Hematopoietic multipotent progenitor cell treated with erythropoietin and hydrocortisone succinate and interleukin-3 and kit ligand, for 6 days (in vitro differentiated cells): ENCODE measurements at regions not wholly inside any gene's neighbourhood (a gene's known extent, or its start where the extent isn't known, plus 50 kb on each side); places are given as distances from the start of the nearest gene placed in this dataset.

Source experiments
- DNase-seq: peaks from one replicate; pipeline ENCODE4 v3.0.0-alpha.2; 2015

- DNase-seq: no peak
Observed at GRCh38 chr18:42137693-42138375, 182.8 kb downstream of the PIK3C3 start.

DNA sequence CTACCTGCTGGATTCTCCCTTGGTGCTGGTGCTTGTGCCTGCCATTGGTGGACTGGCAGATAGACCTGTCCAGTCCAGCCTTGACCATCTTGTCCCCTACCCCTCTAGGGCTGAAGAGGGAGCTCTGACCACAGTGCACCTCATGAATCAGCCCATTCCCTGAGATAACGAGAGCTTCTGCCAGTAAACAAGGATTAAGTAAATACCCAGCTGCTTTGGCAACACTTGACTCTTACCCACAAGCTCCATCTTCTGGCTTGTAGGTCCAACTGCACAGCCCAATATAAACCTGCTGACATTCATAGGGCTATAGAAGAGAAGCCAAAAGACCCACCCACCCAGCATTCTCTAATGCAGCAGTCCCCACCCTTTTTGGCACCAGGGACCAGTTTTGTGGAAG, 186.4 kb downstream of the PIK3C3 start:
- peak; percentile 15 for DNase-seq

GRCh38 chr18:42155024-42155423, 200.0 kb downstream of the PIK3C3 start:
- no peak for DNase-seq

- DNase-seq: no peak
Observed at GRCh38 chr18:42156281-42156680, 201.2 kb downstream of the PIK3C3 start.

DNA sequence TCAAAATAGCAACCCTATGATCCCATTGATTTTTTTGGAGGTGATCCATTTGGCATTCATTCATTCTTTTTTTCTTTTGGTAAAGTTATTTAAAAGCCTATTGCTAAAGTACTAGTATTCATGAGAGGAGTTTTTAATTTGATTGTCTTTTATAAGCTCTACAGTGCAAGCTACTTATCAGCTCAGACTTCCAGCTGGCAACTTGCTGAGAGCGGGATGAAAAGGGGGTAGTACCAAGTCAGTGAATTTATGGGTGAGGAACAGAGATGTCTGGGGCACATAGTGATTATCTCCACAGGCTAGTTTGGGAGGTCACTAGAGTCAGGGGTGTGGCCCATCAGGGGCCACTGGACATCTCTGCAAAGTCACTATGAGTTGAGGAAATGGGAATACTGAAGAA, 202.4 kb downstream of the PIK3C3 start:
- DNase-seq: no peak

- no peak for DNase-seq
Observed at GRCh38 chr18:42157878-42158277, 202.8 kb downstream of the PIK3C3 start.

DNA sequence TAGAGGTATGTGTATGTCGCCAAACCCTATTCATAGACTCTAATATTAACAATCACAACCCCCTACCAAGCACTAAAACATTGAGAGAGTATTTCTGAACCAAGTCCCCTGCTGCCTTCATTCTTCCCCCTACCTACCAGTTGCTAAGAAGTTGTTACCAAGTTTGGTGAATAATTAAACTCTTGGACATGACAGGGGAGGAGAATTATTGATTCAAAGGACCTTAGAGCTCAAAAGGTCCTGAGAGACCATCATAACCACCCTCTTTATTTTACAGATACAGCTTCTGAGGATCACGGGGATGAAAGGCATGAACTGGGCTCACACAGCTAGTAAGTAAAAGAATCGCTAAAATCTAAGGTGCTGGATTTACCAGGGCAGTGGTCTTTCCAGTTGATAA, 204.1 kb downstream of the PIK3C3 start:
- no peak for DNase-seq

DNA sequence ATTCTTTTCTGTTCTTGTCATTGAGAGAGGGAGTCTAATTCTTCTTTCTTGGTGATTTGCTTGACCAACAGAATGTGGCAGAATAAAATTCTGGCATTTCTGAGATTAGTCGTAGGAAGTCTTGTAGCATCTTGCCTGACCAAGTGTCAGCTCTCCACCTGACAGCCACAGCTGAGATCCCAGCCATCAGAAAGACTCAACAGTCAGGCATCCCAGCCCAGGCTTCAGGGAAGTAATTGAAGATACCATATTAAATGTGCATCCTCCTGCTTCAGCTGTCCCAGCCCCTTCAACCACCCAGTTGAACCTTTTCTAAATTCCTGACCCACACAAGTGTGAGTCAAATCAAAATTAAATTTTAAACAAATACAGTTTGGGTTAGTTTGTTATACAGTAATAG, 208.3 kb downstream of the PIK3C3 start:
- DNase-seq: no peak

DNA sequence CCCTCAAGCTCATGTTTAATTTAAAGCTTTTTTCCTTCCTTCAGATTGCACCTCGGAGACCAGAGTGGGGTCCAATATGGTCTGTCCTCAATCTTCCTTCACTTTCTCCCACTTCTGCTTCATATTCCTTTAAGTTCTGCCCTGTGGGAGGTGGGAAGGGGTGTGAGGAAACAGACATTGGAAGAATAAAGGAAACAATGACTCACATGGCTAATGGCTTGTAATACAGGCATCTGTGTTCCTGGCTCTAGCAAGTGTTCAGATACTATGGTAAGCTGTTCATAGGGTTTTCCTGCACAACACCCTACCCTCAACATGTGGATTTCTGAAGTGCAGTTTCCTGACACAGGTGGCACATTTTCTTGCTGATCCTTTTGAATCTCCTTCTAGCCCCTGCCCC, 209.5 kb downstream of the PIK3C3 start:
- DNase-seq: no peak

DNA sequence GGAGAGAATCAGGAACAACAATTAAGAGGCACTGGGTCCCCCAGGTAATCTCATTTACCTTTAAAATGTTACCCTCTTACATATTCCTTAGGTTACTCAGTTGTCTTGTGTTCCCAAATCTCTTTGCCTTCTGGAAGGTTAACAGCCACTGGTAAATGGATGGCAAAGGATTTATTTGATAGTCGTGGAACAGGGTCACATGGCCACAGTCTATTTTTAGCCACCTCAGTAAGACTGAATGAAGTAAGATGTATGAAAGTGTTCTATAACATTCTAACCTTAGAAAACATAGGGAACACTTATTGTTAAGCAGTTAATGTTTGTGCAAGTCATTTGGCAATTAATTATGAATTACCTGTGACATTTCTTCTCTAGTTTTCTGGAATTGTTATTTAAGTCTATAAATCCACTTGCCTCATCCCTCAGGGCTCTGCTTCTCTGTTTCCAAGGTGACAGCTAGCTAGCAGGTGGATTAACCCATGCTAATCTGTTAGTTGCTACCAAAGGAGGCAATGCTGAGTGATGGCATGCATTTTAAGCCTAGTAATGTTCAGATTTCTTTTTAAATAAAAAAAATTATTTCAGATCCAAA, 211.0 kb downstream of the PIK3C3 start:
- no peak for DNase-seq

GRCh38 chr18:42168487-42168886, 213.5 kb downstream of the PIK3C3 start:
- no peak for DNase-seq

GRCh38 chr18:42168907-42169306, 213.9 kb downstream of the PIK3C3 start:
- DNase-seq: no peak

GRCh38 chr18:42174909-42175308, 219.9 kb downstream of the PIK3C3 start:
- DNase-seq: peak; percentile 1

DNA sequence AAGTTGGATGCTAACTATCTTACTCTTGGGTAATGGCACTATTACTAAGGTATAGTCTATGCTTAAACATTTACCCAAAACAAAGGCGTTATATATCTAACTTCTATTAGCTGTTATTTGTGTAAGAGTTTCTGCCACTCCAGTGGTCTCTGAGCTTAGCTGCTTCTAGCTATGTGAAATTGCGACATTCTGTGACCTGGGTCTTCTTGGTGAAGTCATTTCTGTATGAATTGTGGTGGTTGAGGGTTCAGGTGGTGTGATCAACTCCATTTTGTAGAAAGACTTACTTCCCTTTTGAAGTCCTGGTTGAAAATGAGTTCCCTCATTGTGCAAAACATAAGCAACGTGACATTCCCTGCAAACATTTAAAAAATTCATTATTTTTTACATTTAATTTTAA, 221.6 kb downstream of the PIK3C3 start:
- no peak for DNase-seq

GRCh38 chr18:42177390-42177789, 222.4 kb downstream of the PIK3C3 start:
- no peak for DNase-seq

GRCh38 chr18:42178376-42179080, 223.5 kb downstream of the PIK3C3 start:
- DNase-seq: no peak

- DNase-seq: no peak
Observed at GRCh38 chr18:42179542-42180121, 224.6 kb downstream of the PIK3C3 start.

DNA sequence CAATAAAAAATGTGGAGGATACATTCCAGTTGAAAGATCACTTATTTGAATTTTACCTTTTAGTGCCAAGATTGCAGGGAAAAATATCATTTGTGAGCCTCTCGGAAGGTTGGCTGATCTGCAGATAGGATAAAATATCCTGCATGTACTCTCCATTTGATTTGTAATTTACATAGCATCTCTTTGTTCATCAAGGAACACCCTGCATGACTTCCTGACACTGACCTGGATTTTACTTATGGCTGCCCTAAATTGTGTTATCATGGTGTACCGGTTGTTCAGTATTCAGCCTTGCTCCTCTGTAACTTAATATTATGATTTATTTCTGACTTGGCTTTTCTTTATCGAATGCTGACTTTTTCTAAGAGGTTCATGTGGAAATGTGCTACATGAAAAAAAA, 226.4 kb downstream of the PIK3C3 start:
- DNase-seq: no peak

GRCh38 chr18:42182728-42183700, 228.0 kb downstream of the PIK3C3 start:
- no peak for DNase-seq

- DNase-seq: no peak
Observed at GRCh38 chr18:42183746-42184145, 228.7 kb downstream of the PIK3C3 start.

DNA sequence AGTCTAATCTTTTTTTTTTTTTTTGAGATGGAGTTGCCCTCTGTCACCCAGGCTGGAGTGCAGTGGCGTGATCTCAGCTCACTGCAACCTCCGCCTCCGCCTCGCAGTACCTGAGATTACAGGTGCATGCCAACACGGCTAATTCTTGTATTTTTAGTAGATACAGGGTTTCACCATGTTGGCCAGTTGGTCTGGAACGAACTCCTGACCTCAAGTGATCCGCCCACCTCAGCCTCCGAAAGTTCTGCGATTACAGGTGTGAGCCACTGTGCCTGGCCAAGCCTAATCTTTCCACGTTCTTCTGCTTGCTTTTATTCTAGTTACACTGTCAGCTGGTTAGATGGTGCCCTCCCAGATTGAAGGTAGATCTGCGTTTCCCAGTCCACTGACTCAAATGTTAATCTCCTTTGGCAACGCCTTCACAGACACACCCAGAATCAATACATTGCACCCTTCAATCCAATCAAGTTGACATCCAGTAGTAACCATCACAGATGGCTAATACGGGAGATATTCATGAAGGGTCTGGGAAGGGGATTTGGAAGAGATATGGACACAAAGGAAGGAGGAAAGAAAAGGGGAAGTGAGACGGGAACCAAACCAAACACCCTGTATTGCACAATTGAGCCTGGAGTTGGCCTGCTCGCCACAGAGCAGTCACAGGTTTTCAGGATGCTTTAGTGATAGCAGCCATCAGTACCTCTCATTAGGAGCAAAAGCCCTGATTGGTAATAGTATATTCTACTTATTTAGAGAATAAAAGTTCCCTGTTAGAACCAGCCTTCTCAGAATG, 229.8 kb downstream of the PIK3C3 start:
- no peak for DNase-seq

DNA sequence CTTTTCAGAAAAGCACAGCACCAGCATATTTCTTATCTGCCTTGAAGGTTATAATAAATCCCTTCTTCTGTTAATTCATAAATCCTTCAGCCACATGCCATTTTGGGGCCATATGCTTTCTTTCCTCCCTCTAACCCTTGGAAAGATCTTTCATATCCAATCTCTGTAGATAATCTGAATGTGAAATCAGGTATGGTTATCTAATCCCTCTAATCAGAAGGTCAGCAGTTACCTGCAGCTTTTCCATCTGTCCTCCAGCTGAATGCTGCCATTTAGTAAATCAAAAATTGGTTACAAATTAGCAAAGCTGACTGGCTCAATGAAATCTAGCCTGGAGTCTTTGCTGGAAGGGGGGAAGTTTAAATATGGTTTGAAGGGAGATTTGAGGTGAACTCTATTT, 230.5 kb downstream of the PIK3C3 start:
- no peak for DNase-seq
